HG03064 (cell line): ENCODE measurements at regions not wholly inside any gene's neighbourhood (a gene's known extent, or its start where the extent isn't known, plus 50 kb on each side); places are given as distances from the start of the nearest gene placed in this dataset.
"Not testable (repeated sequence)": the region's sequence is repeated elsewhere in the genome, so short reads cannot be mapped to it uniquely, and the experiment has no call there.

Experiments used
- ATAC-seq: cut with Tn5 transposase; IDR thresholded peaks from one replicate; pipeline ENCODE4 v1.9.1; 2021; ENCODE audit warnings: low read depth; ENCODE audit not compliant: unreplicated experiment

DNA sequence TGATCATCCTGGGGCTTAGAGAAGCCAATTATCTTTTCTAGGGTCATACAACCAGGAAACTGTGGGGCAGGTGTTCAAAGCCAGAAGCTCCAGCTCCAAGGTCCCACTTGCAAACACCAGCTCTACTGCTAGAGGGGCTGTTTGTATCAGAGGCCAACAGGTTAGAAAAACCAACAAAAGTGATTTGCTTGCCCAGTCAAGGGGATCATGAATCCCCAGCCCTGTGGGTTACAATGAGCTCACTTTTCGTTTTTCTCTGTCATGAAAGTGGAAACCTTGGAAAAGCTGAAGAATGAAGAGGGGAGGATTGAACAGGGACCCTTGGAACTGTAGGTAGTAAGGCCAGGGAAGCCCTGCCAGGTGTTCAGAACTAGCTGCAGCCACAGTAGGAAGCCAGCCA is 119.2 kb downstream of the SPP2 start:
- ATAC-seq: no peak

DNA sequence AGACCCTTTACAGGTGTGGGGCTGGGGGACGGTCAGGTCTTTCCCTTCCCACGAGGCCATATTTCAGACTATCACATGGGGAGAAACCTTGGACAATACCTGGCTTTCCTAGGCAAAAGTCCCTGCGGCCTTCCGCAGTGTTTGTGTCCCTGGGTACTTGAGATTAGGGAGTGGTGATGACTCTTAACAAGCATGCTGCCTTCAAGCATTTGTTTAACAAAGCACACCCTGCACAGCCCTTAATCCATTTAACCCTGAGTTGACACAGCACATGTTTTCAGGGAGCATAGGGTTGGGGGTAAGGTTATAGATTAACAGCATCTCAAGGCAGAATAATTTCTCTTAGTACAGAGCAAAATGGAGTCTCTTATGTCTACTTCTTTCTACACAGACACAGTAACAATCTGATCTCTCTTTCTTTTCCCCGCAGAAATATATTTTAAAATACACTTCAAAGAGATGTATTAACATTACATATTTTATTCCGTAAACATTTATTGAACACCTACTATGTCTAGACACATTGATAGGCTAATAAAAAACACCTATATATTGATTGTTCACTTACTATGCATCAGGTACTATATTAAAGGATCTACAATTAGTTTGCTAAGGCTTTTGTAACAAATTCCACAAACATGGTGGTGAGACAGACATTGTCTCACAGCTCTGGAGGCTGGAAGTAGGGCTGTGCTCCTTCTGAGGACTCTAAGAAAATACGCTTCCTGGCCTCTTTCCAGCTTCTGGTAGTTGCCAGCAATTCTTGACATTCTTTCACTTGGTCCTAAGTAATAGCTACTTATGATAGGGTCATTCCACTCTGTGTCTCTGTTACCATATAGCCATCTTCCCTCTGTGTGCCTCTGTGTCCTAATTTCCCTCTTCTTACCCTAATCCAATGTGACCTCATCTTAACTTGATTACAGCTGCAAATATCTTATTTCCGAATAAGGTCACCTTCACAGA is 118.4 kb downstream of the SPP2 start:
- ATAC-seq: not testable (repeated sequence)

DNA sequence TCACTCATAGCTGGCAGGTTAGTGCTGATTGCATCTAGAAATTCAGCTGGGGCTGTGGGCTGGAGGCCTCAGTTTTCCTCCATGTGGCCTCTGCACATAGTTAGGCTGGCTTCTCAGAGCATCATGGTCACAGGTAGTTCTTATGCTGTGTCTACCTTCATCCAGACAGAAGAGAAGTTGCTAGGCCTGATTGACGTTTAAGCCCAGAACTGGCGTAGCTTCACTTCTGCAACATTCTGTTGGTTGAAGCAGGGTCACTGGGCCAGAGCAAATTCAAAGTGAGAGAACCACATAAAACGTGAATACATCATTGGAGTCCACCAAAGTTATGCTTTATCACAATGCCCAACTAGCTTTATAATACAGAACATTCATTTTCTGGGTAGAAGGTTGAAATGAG is 116.0 kb downstream of the SPP2 start:
- ATAC-seq: no peak

DNA sequence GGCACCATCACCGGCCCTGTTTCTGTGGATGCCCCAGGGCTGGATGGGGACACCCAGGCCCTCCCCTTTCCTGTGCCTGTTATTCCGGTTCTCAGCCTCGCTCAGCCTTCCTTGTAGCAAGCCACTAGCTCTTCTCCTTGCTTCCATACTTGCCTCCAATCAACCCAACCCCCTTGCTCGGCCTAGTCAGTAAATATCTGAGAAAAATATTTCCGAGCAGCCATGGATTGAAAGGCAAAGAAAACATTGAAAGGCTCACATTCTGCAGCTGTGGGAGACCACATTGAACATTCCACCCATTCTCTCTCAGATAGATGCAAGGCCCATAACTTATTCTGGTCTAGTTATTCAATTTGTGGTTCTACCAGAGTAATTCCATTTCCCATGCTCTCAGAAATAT is 114.9 kb downstream of the SPP2 start:
- ATAC-seq: no peak

DNA sequence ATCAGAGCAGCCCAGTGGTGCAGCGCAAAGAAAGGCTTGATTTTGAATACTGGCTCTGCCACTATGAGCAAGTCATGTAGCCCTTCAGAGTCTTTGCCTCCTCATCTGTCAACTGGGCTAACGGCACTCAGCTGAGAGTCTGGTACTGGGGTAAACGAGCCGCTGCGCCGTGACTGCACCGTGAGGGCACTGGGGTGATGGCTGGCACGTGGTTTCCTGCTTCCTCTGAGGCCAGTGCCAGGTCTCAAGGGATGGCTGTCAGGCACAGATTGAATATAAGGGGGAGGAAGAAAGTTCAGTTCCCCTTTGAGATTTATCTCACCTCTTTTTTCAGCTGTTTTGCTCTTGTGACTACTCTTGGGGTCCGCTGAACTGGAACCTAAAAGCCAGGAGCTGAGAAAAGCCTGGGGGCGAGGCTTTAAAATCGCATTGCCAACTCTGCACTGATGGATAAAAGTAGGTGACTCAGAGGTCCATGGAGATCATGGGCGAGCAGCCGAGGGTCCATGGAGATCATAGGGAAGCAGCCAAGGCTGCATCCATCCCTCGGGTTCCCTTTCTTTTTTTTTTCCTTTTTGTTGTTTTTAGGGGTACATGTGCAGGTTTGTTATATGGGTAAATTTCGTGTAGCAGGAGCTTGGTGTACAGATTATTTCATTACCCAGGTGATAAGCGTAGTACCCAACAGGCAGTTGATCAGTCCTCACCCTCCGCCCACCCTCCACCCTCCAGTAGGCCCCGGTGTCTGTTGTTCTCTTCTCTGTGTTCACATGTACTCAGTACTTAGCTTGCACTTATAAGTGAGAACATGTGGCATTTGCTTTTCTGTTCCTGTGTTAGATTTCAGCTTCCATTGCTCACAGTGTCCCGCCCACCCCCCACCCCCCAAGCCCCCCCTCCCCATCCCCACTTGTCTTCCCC is 114.3 kb downstream of the SPP2 start:
- no peak for ATAC-seq

DNA sequence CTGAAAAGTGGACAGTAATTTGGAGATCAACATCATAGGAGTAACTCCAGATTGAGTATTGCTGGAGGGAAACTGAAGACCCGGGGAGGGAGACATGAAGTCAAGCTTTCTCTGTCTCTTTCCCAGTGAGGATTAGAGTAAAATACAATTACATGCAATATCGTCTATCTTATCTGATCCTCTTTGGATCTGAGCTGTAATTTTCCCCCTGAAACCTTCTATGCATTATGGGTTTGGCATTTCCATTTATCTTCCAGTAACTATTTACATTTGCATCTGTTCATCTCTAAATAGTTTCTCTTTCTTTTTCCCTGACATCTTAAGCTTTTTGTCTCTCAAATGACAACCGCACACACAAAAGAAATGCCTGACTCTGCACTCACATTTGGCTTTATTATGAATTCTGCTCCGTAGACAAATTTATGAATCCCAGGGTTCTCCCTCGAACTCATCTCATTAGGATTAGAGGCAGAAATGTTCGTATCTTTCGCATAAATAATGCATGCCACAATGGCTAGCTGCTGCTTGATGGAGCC is 113.1 kb downstream of the SPP2 start:
- ATAC-seq: no peak

DNA sequence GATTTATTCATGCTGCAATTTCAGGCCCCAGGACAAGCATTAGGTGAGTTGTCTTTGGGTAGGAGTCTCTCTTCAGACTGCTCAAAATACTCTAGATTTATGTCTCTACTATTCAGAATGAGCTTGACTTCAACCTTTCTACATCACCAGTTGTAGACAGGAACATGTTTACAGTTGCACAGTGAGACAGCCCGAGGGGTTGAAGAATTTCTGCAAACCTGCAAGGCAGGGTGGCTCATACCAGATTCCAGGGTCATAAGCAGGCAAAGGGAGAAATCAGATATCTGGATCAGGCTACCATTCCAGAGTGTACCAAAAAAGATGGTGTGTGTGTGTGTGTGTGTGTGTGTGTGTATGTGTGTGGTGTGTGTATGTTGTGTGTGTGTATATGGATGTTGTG is 112.4 kb downstream of the SPP2 start:
- no peak for ATAC-seq

DNA sequence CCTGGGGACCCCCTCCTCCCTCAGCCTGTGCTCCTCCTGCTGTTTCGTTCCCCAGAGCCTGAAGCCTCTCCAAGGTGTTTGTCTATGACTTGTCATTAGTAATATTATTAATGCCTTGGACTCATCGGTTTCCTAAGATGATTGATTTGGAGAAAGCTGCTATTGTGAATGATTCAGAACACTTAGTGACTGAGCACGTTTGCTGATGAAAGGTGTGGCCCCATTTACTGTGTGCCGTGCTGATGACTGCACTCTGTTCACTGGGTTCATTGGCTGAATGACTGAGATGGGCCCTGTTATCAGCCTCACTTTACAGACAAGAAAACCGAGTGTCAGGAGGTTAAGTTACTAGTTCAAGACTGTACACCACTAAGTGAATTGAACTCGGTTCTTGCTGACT is 111.4 kb downstream of the SPP2 start:
- no peak for ATAC-seq

DNA sequence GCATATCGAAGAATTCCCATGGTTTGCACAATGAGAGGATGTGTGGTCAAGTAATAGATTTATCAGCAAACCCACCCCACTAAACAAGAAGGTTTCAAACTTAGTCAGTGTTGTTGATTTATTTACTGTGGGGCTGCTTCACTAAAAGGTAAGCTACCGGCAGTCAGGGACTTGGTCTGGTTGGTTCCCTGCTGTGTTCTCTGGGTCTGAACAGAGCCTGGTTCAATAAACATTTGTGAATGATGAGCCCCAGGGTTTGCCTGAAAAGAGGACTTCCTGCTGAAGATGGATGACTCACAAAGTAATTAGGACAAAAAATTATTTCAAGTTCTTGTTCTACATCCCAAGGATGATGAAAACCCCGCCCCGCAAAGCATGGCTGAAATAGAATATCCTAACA is 108.3 kb downstream of the SPP2 start:
- ATAC-seq: no peak

DNA sequence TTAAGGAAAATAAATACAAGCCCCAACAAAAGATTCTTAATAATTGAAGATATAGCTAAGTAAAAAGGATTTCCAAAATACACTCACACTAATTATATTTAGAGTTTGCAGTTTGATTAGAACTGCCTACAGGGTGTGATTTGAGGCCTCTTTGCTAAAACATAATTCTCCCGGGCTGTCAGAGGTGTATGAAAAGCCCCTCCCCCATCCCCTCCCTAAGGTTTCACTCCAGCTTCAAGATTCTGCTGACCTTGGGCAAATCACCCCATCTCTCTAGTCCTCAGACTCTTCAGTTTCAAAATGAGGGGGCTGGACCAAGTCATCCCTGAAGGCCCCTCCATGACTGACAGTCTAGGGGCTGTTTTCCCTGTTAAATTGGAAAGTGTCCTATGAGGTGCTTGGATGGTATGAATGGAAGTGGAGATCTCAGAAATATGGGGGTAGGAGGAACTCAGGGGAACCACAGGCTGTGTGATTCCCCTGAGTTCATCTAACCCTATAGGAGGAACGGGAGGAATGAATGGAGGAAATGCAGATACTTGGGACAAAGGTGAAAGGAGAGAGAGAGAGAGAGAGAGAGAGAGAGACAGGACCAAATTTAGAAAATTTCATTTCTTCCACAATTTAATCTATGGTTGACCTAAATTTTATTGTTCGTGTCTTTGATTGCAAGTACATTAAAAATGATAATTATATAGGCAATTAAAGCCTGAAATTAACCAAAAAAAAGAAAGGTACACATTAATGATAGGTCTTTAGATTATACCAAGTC is 107.5 kb downstream of the SPP2 start:
- ATAC-seq: no peak

DNA sequence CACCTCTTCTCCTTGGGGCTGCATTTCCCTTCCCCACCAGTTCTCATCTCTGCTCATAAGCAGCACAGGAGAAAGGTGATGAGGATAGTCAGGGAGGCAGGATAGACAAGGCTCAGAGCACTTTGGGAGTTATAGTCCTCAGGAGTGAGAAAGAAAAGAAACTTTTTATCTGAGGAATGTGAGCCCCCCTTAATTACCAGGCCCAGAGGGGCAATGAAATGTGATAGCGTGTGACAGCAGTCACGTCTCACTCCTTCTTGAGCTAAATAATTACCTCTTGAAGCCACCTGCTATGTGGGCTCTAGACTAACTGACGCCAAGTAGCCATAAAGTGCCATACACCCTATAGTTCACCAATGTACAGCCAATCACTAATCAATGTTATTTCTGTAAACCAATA is 105.8 kb downstream of the SPP2 start:
- no peak for ATAC-seq

DNA sequence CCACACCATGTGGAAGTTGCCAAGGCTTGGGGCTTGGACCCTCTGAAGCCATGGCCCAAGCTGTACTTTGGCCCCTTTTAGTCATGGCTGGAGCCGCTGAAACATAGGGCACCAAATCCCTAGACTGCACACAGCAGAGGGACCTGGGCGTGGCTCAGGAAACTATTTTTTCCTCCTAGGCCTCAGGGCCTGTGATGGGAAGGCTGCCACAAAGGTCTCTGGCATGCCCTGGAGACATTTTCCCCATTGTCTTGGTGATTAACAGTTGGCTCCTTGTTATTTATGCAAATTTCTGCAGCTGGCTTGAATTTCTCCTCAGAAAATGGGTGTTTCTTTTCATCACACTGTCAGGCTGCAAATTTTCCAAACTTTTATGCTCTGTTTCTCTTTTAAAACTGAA is 102.3 kb downstream of the SPP2 start:
- not testable (repeated sequence) for ATAC-seq

DNA sequence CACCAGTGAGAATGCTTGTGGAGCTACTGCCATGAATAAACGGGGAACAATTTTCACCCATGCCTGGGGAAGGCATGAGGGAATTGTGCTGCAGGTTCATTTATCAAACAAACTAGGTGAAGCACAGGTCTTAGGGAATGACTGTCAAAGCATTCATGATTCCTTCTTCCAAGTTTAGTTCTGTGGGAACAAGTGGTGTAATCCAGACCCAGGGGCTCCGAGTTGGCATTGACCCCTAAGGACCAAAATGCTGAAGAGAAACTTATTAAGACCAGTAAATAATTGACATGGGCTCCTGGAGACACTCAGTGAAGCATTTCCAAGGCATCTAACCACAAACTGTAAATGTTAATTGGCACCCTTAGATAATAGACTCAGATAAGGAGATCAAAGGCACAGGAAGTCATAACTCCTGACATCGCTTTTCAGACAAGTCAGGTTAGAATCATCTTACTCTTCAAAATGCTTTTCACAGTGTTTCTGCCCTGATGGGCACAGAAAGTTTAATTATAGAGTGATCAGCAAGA is 96.9 kb downstream of the SPP2 start:
- ATAC-seq: no peak

DNA sequence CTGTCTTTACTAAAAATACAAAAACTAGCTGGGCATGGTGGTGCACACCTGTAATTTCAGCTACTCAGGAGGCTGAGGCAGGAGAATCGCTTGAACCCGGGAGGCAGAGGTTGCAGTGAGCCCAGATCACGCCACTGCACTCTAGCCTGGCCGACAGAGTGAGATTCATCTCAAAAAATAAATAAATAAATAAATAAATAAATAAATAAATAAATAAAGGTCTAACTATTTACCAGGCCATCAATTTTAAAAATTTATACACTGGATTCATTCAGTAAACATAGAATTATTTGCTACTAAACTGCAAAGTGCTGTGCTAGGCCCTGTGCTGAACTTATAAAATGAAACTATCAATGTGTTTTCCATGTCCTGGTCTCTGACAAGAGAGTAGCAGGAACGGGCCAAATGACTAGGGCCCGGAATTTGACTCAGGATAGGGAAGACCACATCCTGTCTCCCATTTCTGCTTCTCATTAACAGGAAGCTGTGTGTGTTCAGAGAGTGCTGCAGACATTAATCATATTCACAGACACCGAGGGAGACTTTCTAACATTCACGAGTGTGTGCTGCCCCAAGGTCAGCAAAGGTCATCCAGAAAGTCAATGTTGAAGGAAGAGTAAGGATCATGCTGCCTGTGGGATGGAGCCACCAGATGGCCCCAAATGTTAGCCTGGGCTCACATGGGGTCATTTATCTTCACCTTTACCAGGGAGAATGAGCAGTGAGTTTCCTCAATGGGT is 95.8 kb downstream of the SPP2 start:
- no peak for ATAC-seq

DNA sequence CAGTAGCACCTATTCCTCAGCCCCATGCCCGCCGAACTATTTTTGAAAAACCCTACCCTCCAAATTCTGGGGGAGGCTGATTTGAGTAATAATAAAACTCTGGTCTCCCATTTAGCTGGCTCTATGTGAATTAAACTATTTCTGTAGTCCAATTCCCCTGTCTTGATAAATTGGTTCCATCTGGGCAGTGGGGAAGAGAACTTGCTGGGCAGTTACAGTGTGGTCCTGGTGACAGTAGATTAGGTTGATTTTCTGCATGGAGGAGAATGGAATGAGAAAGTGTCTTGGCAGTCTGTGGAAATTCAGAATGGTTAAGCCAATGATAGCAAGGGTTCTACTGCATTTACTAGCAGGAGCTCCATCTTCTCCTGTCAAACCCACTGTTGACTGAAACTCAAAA is 95.0 kb downstream of the SPP2 start:
- no peak for ATAC-seq

DNA sequence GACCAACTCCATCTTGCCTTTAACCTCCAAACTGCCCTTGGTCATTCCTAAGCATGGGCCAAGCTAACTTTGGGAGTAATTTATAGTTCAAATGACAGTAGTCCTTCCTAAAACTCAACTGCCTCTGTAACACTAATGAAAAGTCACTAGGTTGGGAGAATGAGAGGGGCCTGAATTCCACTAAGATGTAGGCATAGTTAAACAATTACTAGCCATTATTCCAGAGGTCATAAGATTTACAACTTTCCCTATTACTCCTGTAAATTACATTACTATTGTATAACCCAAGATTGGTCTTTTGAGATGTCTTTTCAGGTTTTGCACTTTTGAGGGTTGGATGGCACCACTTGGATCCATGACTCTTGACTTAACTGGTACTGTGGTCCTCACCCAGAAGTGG is 94.6 kb downstream of the SPP2 start:
- ATAC-seq: no peak

DNA sequence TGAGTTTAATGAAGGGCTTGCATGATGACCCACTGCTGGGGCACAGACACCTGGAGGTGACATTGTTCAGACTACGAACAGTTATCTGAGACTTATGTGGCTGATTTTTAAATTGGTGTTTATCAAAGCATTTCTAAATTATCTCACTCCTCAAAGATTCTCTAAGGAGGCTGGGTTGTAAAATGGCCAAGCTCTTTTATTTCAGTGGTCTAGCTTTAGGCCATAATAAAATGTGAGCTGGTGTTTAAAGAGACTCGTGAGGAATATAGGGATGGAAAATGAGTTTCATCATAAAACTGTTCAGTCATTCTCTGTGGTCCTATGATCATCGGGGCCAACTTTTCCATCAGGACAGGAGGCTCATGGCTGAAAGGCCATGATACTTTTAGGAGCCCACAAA is 93.4 kb downstream of the SPP2 start:
- ATAC-seq: no peak

DNA sequence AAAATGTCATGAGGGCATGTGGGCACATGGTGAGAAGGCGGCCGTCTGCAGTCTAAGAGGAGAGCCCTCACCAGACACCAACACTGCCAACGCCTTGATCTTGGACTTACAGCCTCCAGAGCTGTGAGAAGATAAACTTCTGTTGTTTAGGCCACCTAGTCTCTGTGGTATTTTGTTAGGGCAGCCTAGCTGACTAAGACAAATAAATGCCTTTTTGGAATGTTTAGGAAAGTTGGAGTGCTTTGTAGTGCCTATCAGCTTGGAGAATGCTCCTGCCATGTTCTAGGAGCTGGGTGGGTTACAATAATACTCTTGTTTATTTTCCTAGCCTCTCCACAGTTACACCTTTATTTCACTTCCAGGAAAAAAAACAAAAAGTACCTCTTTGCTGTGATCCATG is 92.0 kb downstream of the SPP2 start:
- no peak for ATAC-seq

DNA sequence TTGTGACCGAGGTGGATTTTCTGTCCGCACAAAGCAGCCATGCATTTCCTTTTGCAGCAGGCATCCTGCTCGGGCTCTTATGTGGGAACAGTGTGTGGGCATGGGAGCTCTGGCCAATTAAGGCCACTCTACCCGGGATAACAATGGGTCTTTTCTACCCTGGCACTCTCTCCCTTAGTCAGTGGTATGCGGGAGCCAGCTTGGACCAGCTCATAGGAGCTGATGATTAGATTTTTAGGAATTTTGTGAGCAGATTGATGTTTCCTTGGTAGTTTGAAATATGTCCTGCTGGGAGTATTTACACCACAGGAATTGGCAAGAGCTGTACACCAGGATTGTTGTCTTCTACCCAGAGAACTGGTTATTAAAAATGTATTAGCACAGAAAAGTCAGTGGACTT is 89.3 kb downstream of the SPP2 start:
- ATAC-seq: no peak

DNA sequence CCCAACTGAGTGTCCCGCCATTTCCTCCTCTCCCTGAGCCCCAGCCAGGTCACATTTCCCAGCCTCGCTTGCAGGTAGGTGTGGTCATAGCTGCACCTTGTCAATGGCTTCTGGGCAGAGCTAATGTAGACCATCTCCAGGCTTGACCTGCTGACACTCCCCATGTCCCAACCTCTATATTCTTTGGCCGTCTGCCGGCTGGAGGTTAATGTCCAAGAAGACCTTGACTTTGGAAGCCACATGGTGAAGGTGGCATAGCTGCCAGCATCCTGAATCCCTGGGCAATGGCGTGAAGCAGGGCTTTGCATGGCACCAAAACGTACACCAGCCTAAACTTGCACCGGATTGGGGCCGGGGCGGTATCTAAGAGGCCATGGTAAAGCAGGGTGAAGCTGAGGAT is 88.3 kb downstream of the SPP2 start:
- no peak for ATAC-seq
